Psoas muscle (tissue), 7 donors: ENCODE measurements at regions not wholly inside any gene's neighbourhood (a gene's known extent, or its start where the extent isn't known, plus 50 kb on each side); places are given as distances from the start of the nearest gene placed in this dataset.

ENCODE experiments used
- ATAC-seq, 4 donors: fragments of 200-7000 bp; cut with Tn5 transposase; one replicate each; pipeline ENCODE4 v1.9.1; 2020; ENCODE audit warnings: moderate library complexity in 3 of 4, mild to moderate bottlenecking in 2 of 4
- DNase-seq, 2 donors: peaks; one replicate each; pipeline ENCODE4 v3.0.0-alpha.2; 2020
- H3K27ac ChIP-seq: fragments of 200-600 bp; one replicate; pipeline ENCODE4 v1.8.0; 2022
- H3K27me3 ChIP-seq, 3 donors: fragments of 200-600 bp in 1 of 3; one replicate each; pipeline versions ENCODE4 v1.6.1 to v1.8.0; 2013 to 2022; ENCODE audit warnings: low read length in 2 of 3, mild to moderate bottlenecking in 2 of 3, moderate library complexity in 1 of 3; ENCODE audit not compliant: insufficient read depth in 3 of 3
- H3K36me3 ChIP-seq, 2 donors: fragments of 200-600 bp in 1 of 2; one replicate each; pipeline versions ENCODE4 v1.6.1 to v1.8.0; 2013 to 2022; ENCODE audit warnings: low read depth in 1 of 2, mild to moderate bottlenecking in 1 of 2, moderate library complexity in 1 of 2; ENCODE audit not compliant: insufficient read depth in 1 of 2
- H3K4me1 ChIP-seq: fragments of 200-600 bp; one replicate; pipeline ENCODE4 v1.8.0; 2022
- H3K4me3 ChIP-seq: fragments of 200-600 bp; one replicate; pipeline ENCODE4 v1.8.0; 2022; ENCODE audit warnings: mild to moderate bottlenecking
- H3K9me3 ChIP-seq: fragments of 200-600 bp; one replicate; pipeline ENCODE4 v1.8.0; 2022
- CTCF ChIP-seq: fragments of 200-600 bp; IDR thresholded peaks from one replicate; pipeline ENCODE4 v1.8.0; 2022; ENCODE audit warnings: antibody characterized with exemption
- WGBS, 3 donors: extraction: QIAGEN DNeasy Blood & Tissue Kit; methylation state at CpG; one replicate each; pipeline versions ENCODE4 v1.1.6 to v1.1.7; 2013; 5-methylcytosine and 5-hydroxymethylcytosine counted together
- intact Hi-C, 2 donors: fragments of 100-400 bp; cut with DNase I; formaldehyde crosslinking; loops; one replicate each; pipeline versions ENCODE4 v1.11.0 to v1.14.2; 2022
- donor health status: healthy with polysubstance abuse.
- donor health status: DM: no; HTN: no; CAD: no; lungs with moderate emphysema.
- donor health status: Bipolar disorder and iron deficiency.
- donor health status: healthy.
- donor health status: DM: yes; HTN: yes; CAD: no.
- donor health status: DM: no; HTN: no; CAD: no.
- donor health status: DM: yes; HTN: yes; CAD: no.

- no peaks in the 10 kb centered on the region for H3K9me3 ChIP-seq
- WGBS, 3 donors, result 95 to 100% (median 99%) methylated on average over 2 of the region's 2 CpGs
- intact Hi-C loops, result no loop called here
- peaks cover 0 to 11% (median 0%) of the 10 kb centered on the region in 3 donors for H3K27me3 ChIP-seq
- H3K27ac ChIP-seq, result no peak overlapping the region
- ATAC-seq, result no peak
- DNase-seq, result no peak
- no peak overlapping the region for H3K4me3 ChIP-seq
- H3K4me1 ChIP-seq, result no peaks in the 10 kb centered on the region
- no peaks in the 10 kb centered on the region for H3K36me3 ChIP-seq
- TF ChIP-seq CTCF, result no peak
These were observed 212.8 kb upstream of the TNRC6C start for GRCh38 chr17:77745702-77746101.

- intact Hi-C loops, result no loop called here
- 76 to 88% (median 84%) methylated on average over 8 of the region's 8 CpGs for WGBS, 3 donors
- ATAC-seq (no peak), DNase-seq (no peak)
- no peak for TF ChIP-seq CTCF
- Histone ChIP-seq H3K4me1 (no peaks in the 10 kb centered on the region), H3K9me3 (no peaks in the 10 kb centered on the region), H3K36me3 (no peaks in the 10 kb centered on the region), H3K4me3 (no peak overlapping the region), H3K27me3 (peaks cover 0 to 5% (median 0%) of the 10 kb centered on the region in 3 donors), H3K27ac (no peak overlapping the region)
These were observed 212.1 kb upstream of the TNRC6C start for GRCh38 chr17:77746393-77746792.

GRCh38 chr17:77746896-77747554 lies 211.5 kb upstream of the TNRC6C start:
- ATAC-seq (no peak), DNase-seq (no peak)
- intact Hi-C loops, result no loop called here
- no peaks in the 10 kb centered on the region for H3K36me3 ChIP-seq
- H3K4me1 ChIP-seq, result no peaks in the 10 kb centered on the region
- H3K9me3 ChIP-seq, result no peaks in the 10 kb centered on the region
- no peak for TF ChIP-seq CTCF
- no peak overlapping the region for H3K4me3 ChIP-seq
- WGBS, 3 donors, result 84 to 87% (median 85%) methylated on average over 8 of the region's 8 CpGs
- H3K27ac ChIP-seq, result no peak overlapping the region
- H3K27me3 ChIP-seq, result peaks cover 0 to 4% (median 0%) of the 10 kb centered on the region in 3 donors

GRCh38 chr17:77748436-77748835 lies 210.1 kb upstream of the TNRC6C start:
- H3K4me1 ChIP-seq, result no peaks in the 10 kb centered on the region
- TF ChIP-seq CTCF, result no peak
- ATAC-seq (no peak), DNase-seq (no peak)
- intact Hi-C loops, result no loop called here
- H3K27me3 ChIP-seq, result no peaks in the 10 kb centered on the region
- WGBS, 3 donors, result 94 to 97% (median 96%) methylated on average over 7 of the region's 7 CpGs
- H3K4me3 ChIP-seq, result no peak overlapping the region
- no peaks in the 10 kb centered on the region for H3K36me3 ChIP-seq
- no peaks in the 10 kb centered on the region for H3K9me3 ChIP-seq
- H3K27ac ChIP-seq, result no peak overlapping the region

- intact Hi-C loops, result no loop called here
- WGBS, 3 donors, result 87 to 92% (median 90%) methylated on average over 6 of the region's 6 CpGs
- H3K9me3 ChIP-seq, result no peaks in the 10 kb centered on the region
- no peak for TF ChIP-seq CTCF
- H3K36me3 ChIP-seq, result no peaks in the 10 kb centered on the region
- no peak overlapping the region for H3K4me3 ChIP-seq
- H3K4me1 ChIP-seq, result no peaks in the 10 kb centered on the region
- ATAC-seq (no peak), DNase-seq (no peak)
- H3K27me3 ChIP-seq, result no peaks in the 10 kb centered on the region
- no peak overlapping the region for H3K27ac ChIP-seq
These were observed 209.2 kb upstream of the TNRC6C start for GRCh38 chr17:77749321-77749751.
